Panc1 (cell line): ENCODE measurements at regions not wholly inside any gene's neighbourhood (a gene's known extent, or its start where the extent isn't known, plus 50 kb on each side); places are given as distances from the start of the nearest gene placed in this dataset.

Experiments
- POLR2AphosphoS5 ChIP-seq: IDR thresholded peaks from 2 replicates; pipeline ENCODE4 v1.6.1; 2012; ENCODE audit warnings: mild to moderate bottlenecking, low read depth, low read length, moderate library complexity
- TF ChIP-seq, protein P1 (sequence below): fragments of 450-650 bp; IDR thresholded peaks from 2 replicates; pipeline ENCODE4 v1.5.1; 2017; ENCODE audit warnings: mild to moderate bottlenecking

DNA sequence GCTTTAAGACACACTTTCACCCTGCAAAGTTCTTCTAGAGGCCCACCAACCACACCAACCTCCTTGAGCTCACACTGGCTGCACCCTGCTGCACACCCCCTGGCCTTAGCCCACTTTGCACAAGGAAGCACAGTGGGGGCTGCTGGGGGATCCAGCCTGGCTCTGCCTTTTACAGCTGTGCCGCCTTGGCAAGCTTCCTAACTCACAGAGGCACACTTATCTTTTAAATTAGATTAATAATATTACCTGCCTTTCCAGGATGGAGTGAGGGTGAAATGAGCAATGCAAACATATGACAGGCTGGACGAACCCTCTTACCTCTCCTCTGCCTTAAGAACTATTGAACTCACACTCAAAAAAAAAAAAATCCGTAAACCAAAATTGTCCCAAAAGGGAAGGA lies 715.8 kb upstream of the ID2 start:
- TF ChIP-seq, protein P1, sequence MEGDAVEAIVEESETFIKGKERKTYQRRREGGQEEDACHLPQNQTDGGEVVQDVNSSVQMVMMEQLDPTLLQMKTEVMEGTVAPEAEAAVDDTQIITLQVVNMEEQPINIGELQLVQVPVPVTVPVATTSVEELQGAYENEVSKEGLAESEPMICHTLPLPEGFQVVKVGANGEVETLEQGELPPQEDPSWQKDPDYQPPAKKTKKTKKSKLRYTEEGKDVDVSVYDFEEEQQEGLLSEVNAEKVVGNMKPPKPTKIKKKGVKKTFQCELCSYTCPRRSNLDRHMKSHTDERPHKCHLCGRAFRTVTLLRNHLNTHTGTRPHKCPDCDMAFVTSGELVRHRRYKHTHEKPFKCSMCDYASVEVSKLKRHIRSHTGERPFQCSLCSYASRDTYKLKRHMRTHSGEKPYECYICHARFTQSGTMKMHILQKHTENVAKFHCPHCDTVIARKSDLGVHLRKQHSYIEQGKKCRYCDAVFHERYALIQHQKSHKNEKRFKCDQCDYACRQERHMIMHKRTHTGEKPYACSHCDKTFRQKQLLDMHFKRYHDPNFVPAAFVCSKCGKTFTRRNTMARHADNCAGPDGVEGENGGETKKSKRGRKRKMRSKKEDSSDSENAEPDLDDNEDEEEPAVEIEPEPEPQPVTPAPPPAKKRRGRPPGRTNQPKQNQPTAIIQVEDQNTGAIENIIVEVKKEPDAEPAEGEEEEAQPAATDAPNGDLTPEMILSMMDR, result no peak
- no peak for TF ChIP-seq POLR2AphosphoS5
